K562 (cell line): ENCODE measurements at regions not wholly inside any gene's neighbourhood (a gene's known extent, or its start where the extent isn't known, plus 50 kb on each side); places are given as distances from the start of the nearest gene placed in this dataset.

Experiments
- ATAC-seq: fragments of 200-7000 bp; cut with Tn5 transposase; 3 replicates; pipeline ENCODE4 v1.9.1; 2020; ENCODE audit warnings: moderate library complexity
- BruUV-seq: library from RNA; stranded (reverse); fragments of 400-500 nt; replicated peaks from 2 replicates; lab custom pipeline; 2021; lab: Mats Ljungman, UMichigan
- CTCF ChIA-PET: fragments of 300-600 bp; formaldehyde crosslinking; extraction: SDS; loops from one replicate; lab custom pipeline; 2021; ENCODE audit warnings: low intra/inter-chr PET ratio; lab: Yijun Ruan, JAX
- POLR2A ChIA-PET: fragments of 300-600, 350-650 bp; sonication (Branson Sonifier 250); formaldehyde crosslinking; extraction: SDS; loops from one replicate; lab custom pipeline; 2021; ENCODE audit warnings: antibody characterized with exemption, inconsistent platforms; lab: Yijun Ruan, JAX
- DNase-seq, 4 experiments: peaks; one replicate each; pipeline versions ENCODE4 v3.0.0 to v3.0.0-alpha.2; 2011 to 2018; ENCODE audit warnings: low spot score in 3 of 4, mixed read lengths in 3 of 4; ENCODE audit errors: extremely low read depth in 1 of 4
- FAIRE-seq: peaks from 2 replicates; lab custom pipeline; 2011; peaks lifted over from hg19 to GRCh38; lab: Jason Lieb, UNC
- H2AFZ ChIP-seq: 2 replicates; pipeline ENCODE4 v1.6.0; 2011; ENCODE audit warnings: low read depth, low read length, control low read depth, inconsistent platforms
- H3K27ac ChIP-seq: fragments of 200-600 bp; 3 replicates; pipeline ENCODE4 v1.8.0; 2011; ENCODE audit warnings: low read depth, mild to moderate bottlenecking, control low read depth, inconsistent platforms, low read length, moderate library complexity, mixed read lengths; ENCODE audit errors: extremely low read depth
- H3K27me3 ChIP-seq, 2 experiments: fragments of 300-600 bp in 1 of 2; 2 replicates in 1 of 2; 3 replicates in 1 of 2; pipeline versions ENCODE4 v1.6.0 to v1.8.0; 2011; ENCODE audit warnings: inconsistent platforms in 2 of 2, low read length in 2 of 2, mild to moderate bottlenecking in 1 of 2, mixed read lengths in 1 of 2, moderate library complexity in 1 of 2; ENCODE audit not compliant: control insufficient read depth in 2 of 2, insufficient read depth in 2 of 2
- H3K36me3 ChIP-seq: fragments of 300-600 bp; 3 replicates; pipeline ENCODE4 v1.8.0; 2011; ENCODE audit warnings: mild to moderate bottlenecking, low read length, inconsistent platforms; ENCODE audit not compliant: control insufficient read depth, insufficient read depth
- H3K4me1 ChIP-seq, 2 experiments: fragments of 200-600 bp in 1 of 2; replicated peaks in 1 of 2; 2 replicates in 1 of 2; 3 replicates in 1 of 2; pipeline versions ENCODE4 v1.5.1 to v1.8.0; 2011; ENCODE audit warnings: inconsistent platforms in 2 of 2, low read length in 2 of 2, mild to moderate bottlenecking in 1 of 2, mixed read lengths in 1 of 2, moderate library complexity in 1 of 2; ENCODE audit not compliant: control insufficient read depth in 2 of 2, insufficient read depth in 2 of 2
- H3K4me2 ChIP-seq: 2 replicates; pipeline ENCODE4 v1.6.1; 2011; ENCODE audit warnings: low read length, control low read depth, inconsistent platforms, mixed read lengths; ENCODE audit not compliant: insufficient read depth
- H3K4me3 ChIP-seq: fragments of 200-600 bp; sonication (generic), shearing (Covaris generic); 2 replicates; pipeline ENCODE4 v1.5.1; 2016; ENCODE audit warnings: control low read depth, inconsistent platforms
- H3K79me2 ChIP-seq: fragments of 200-600 bp; 3 replicates; pipeline ENCODE4 v1.8.0; 2011; ENCODE audit warnings: low read length, inconsistent platforms; ENCODE audit not compliant: control insufficient read depth, insufficient read depth
- H3K9ac ChIP-seq, 2 experiments: 2 replicates each; pipeline versions ENCODE4 v1.6.0 to v1.6.1; 2011; ENCODE audit warnings: low read depth in 2 of 2, low read length in 2 of 2, control low read depth in 1 of 2, inconsistent platforms in 1 of 2, mild to moderate bottlenecking in 1 of 2, mixed read lengths in 1 of 2; ENCODE audit not compliant: insufficient read depth in 1 of 2
- H3K9me1 ChIP-seq: one replicate; pipeline ENCODE4 v1.6.0; 2011; ENCODE audit warnings: inconsistent platforms, mild to moderate bottlenecking, low read length, moderate library complexity; ENCODE audit not compliant: control insufficient read depth, insufficient read depth
- H3K9me3 ChIP-seq: replicated peaks from 2 replicates; pipeline ENCODE4 v1.5.1; 2011; ENCODE audit warnings: low read depth, low read length, inconsistent platforms; ENCODE audit not compliant: control insufficient read depth, insufficient read depth
- H4K20me1 ChIP-seq: replicated peaks from 2 replicates; pipeline ENCODE4 v1.6.1; 2011; ENCODE audit warnings: low read length, inconsistent platforms, mixed read lengths; ENCODE audit not compliant: control insufficient read depth, insufficient read depth
- DEAF1 ChIP-seq: fragments of 450-650 bp; formaldehyde crosslinking; IDR thresholded peaks from 2 replicates; pipeline ENCODE4 v1.4.0; 2020; ENCODE audit warnings: mild to moderate bottlenecking, moderate library complexity
- FOXM1 ChIP-seq, 2 experiments: fragments of 450-650 bp in 1 of 2; sonication (generic) in 1 of 2; formaldehyde crosslinking in 1 of 2; IDR thresholded peaks; 2 replicates each; pipeline versions ENCODE4 v1.6.1 to v1.9.0; 2017 to 2022; ENCODE audit warnings: low read depth in 2 of 2, mild to moderate bottlenecking in 2 of 2, missing genetic modification reagents in 1 of 2, moderate library complexity in 1 of 2
- HDAC6 ChIP-seq: IDR thresholded peaks from 2 replicates; pipeline ENCODE4 v1.6.1; 2012; ENCODE audit warnings: low read depth, mild to moderate bottlenecking, control low read depth, inconsistent platforms, low read length, moderate library complexity
- HINFP ChIP-seq: fragments of 450-650 bp; conservative IDR thresholded peaks from 2 replicates; pipeline ENCODE4 v1.6.1; 2016; ENCODE audit warnings: missing genetic modification characterization, low read depth, mild to moderate bottlenecking, control low read depth, missing compliant biosample characterization
- JUN ChIP-seq, 2 experiments: sonication (generic) in 1 of 2; formaldehyde crosslinking in 1 of 2; IDR thresholded peaks; 2 replicates each; pipeline versions ENCODE4 v1.6.1 to v1.8.0; 2012 to 2022; ENCODE audit warnings: borderline replicate concordance in 2 of 2, mild to moderate bottlenecking in 2 of 2, improper control_type of control experiment in 1 of 2, low read depth in 1 of 2, low read length in 1 of 2, missing genetic modification reagents in 1 of 2
- NR1H2 ChIP-seq: sonication (generic); formaldehyde crosslinking; IDR thresholded peaks from 2 replicates; pipeline ENCODE4 v1.4.0; 2020; ENCODE audit warnings: mild to moderate bottlenecking, missing genetic modification reagents
- POLR2A ChIP-seq: fragments of 450-650 bp; conservative IDR thresholded peaks from 2 replicates; pipeline ENCODE4 v1.6.1; 2016
- RCOR1 ChIP-seq, 2 experiments: IDR thresholded peaks; 2 replicates each; pipeline ENCODE4 v1.6.1; 2012; ENCODE audit warnings: low read depth in 2 of 2, low read length in 2 of 2, borderline replicate concordance in 1 of 2, improper control_type of control experiment in 1 of 2
- RFX5 ChIP-seq: IDR thresholded peaks from 2 replicates; pipeline ENCODE4 v1.6.1; 2011; ENCODE audit warnings: low read depth, mild to moderate bottlenecking, improper control_type of control experiment, low read length
- RHOXF2B ChIP-seq: fragments of 250-450 bp; sonication (Bioruptor Pico); conservative IDR thresholded peaks from 2 replicates; pipeline ENCODE4 v1.5.1; 2021
- RNF2 ChIP-seq: sonication (generic); IDR thresholded peaks from 2 replicates; pipeline ENCODE4 v1.6.1; 2016
- SAFB2 ChIP-seq: fragments of 200-400 bp; formaldehyde crosslinking; IDR thresholded peaks from 2 replicates; pipeline ENCODE4 v1.6.1; 2018; ENCODE audit warnings: borderline replicate concordance, low read length, low read depth, moderate library complexity; ENCODE audit not compliant: severe bottlenecking
- SIN3A ChIP-seq, 2 experiments: fragments of 150-350 bp in 1 of 2; IDR thresholded peaks; 2 replicates each; pipeline ENCODE4 v1.6.1; 2011 to 2016; ENCODE audit warnings: borderline replicate concordance in 2 of 2, low read depth in 2 of 2, low read length in 2 of 2, mild to moderate bottlenecking in 2 of 2, moderate library complexity in 2 of 2; ENCODE audit not compliant: control insufficient read depth in 1 of 2
- SP2 ChIP-seq: IDR thresholded peaks from 2 replicates; pipeline ENCODE4 v1.6.1; 2011; ENCODE audit warnings: mild to moderate bottlenecking, low read depth, low read length, moderate library complexity; ENCODE audit not compliant: poor library complexity, severe bottlenecking; ENCODE audit errors: extremely low read depth
- ZBTB49 ChIP-seq: sonication (generic); formaldehyde crosslinking; IDR thresholded peaks from 2 replicates; pipeline ENCODE4 v1.8.0; 2022; ENCODE audit warnings: missing genetic modification reagents, mild to moderate bottlenecking, borderline replicate concordance
- ZC3H11A ChIP-seq: IDR thresholded peaks from 2 replicates; pipeline ENCODE4 v1.6.1; 2012; ENCODE audit warnings: low read depth, low read length, improper control_type of control experiment
- ZNF140 ChIP-seq: fragments of 250-450 bp; sonication (Bioruptor Pico); IDR thresholded peaks from 2 replicates; pipeline ENCODE4 v1.8.0; 2021; ENCODE audit warnings: moderate library complexity, mild to moderate bottlenecking, inconsistent platforms
- ZNF184 ChIP-seq: sonication (generic); formaldehyde crosslinking; IDR thresholded peaks from 2 replicates; pipeline ENCODE4 v1.5.0; 2020; ENCODE audit warnings: missing genetic modification reagents
- in situ Hi-C: fragments of 300-500 bp; cut with MboI; formaldehyde crosslinking; loops from 4 replicates; pipeline ENCODE4 v1.15.0; 2018; ENCODE audit warnings: inconsistent platforms, mixed read lengths
- intact Hi-C: fragments of 100-400 bp; cut with micrococcal nuclease; formaldehyde crosslinking; loops from 2 replicates; pipeline ENCODE4 v1.14.2; 2022

- H3K27me3 ChIP-seq, result no peaks in the 10 kb centered on the region
- no peaks in the 10 kb centered on the region; the same call in 1 of the 2 replicates for H3K9me3 ChIP-seq
- intact Hi-C loops (no loop called here), in situ Hi-C loops (no loop called here)
- no peak overlapping the region for H3K4me3 ChIP-seq
- no peaks in the 10 kb centered on the region for H3K36me3 ChIP-seq
- no peaks in the 10 kb centered on the region for H3K79me2 ChIP-seq
- POLR2A ChIA-PET, result no interaction called here
- CTCF ChIA-PET, result no interaction called here
- no peaks in the 10 kb centered on the region for H3K9me1 ChIP-seq
- no peak overlapping the region for H3K27ac ChIP-seq
- TF ChIP-seq HINFP (no peak), JUN (IDR thresholded peaks at IDR 0.05; ENCODE audit: borderline replicate concordance, low read depth, low read length) (no peak), JUN (CRISPR knock-in tag; IDR thresholded peaks at IDR 0.05; ENCODE audit: borderline replicate concordance) (no peak), DEAF1 (no peak), FOXM1 (IDR thresholded peaks at IDR 0.05; ENCODE audit: low read depth) (no peak), FOXM1 (CRISPR knock-in tag; IDR thresholded peaks at IDR 0.05; ENCODE audit: low read depth) (no peak), ZNF140 (no peak), ZNF184 (no peak), ZC3H11A (no peak), RHOXF2B (no peak), RNF2 (no peak), SIN3A (IDR thresholded peaks at IDR 0.05; ENCODE audit: borderline replicate concordance in 2 of 2, control insufficient read depth in 1 of 2, low read depth in 2 of 2, low read length in 2 of 2) (no peak), RCOR1 (IDR thresholded peaks at IDR 0.05; ENCODE audit: borderline replicate concordance in 1 of 2, low read depth in 2 of 2, low read length in 2 of 2) (no peak), NR1H2 (CRISPR knock-in tag) (no peak), RFX5 (no peak), HDAC6 (no peak), POLR2A (no peak), ZBTB49 (CRISPR knock-in tag) (no peak), SAFB2 (no peak), SP2 (no peak)
- no peak overlapping the region for H3K4me2 ChIP-seq
- BruUV-seq, result no TSS peak
- no peak for DNase-seq
- no peak for ATAC-seq
- H2AFZ ChIP-seq, result no peak overlapping the region
- H3K4me1 ChIP-seq, result no peaks in the 10 kb centered on the region
- no peaks in the 10 kb centered on the region for H4K20me1 ChIP-seq
- FAIRE-seq, result no peak
- no peak overlapping the region for H3K9ac ChIP-seq
These were observed 401.1 kb downstream of the PCDH18 start for GRCh38 chr4:137131201-137131600.
